Motor neuron (in vitro differentiated cells): ENCODE measurements at regions not wholly inside any gene's neighbourhood (a gene's known extent, or its start where the extent isn't known, plus 50 kb on each side); places are given as distances from the start of the nearest gene placed in this dataset.

ENCODE experiments used
- ATAC-seq, 8 experiments: fragments of 200-7000 bp; cut with Tn5 transposase; replicated peaks in 6 of 8; 2 replicates each; pipeline ENCODE4 v1.8.0; 2021; ENCODE audit warnings: mild to moderate bottlenecking in 8 of 8, moderate library complexity in 8 of 8
- H3K27ac ChIP-seq, 2 donors: fragments of 250-450 bp; sonication (Bioruptor Pico); 2 replicates each; pipeline ENCODE4 v1.9.0; 2021; ENCODE audit warnings: antibody characterized with exemption in 2 of 2, mild to moderate bottlenecking in 2 of 2, moderate library complexity in 1 of 2
- H3K4me1 ChIP-seq, 2 donors: fragments of 250-450 bp; sonication (Bioruptor Pico); replicated peaks in 1 of 2; 2 replicates each; pipeline ENCODE4 v1.6.1; 2021; ENCODE audit warnings: antibody characterized with exemption in 2 of 2, mild to moderate bottlenecking in 2 of 2, moderate library complexity in 1 of 2
- H3K4me3 ChIP-seq, 5 donors: fragments of 250-450 bp; sonication (Bioruptor Pico); 2 replicates each; pipeline ENCODE4 v1.9.0; 2021; ENCODE audit warnings: antibody characterized with exemption in 5 of 5, mild to moderate bottlenecking in 5 of 5, moderate library complexity in 4 of 5
- WGBS, 10 experiments: fragments of 450-650 bp; shearing (Covaris generic); methylation state at CpG; one replicate each; pipeline ENCODE4 v1.0.0; 2022; 5-methylcytosine and 5-hydroxymethylcytosine counted together
- in situ Hi-C, 9 experiments: fragments of 400-800 bp; cut with MboI; loops; one replicate each; pipeline ENCODE4 v1.15.0; 2021; ENCODE audit warnings: low sequenced_read_pairs in 9 of 9, low pct_unique_long_range_greater_than_20kb in 2 of 9; ENCODE audit not compliant: unreplicated experiment in 9 of 9

DNA sequence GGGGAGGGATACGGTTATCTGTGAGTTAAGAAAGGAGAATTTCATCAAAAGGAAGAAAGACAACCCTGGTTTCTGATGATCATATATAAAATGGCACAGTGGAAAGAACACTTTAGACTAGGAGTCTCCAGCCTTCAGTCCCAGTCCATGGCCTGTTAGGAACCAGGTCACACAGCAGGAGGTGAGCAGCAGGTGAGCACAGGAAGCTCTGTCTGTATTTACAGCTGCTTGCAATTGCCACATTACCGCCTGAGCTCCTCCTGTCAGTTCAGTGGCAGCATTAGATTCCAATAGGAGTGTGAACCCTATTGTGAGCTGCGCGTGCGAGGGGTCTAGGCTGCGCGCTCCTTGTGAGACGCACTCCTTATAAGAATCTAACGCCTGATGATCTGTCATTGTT, 137.9 kb downstream of the BTG1 start:
- 91 to 100% (median 100%) methylated on average over 1 to 8 of the region's 9 CpGs; no CpG with 5 or more reads in 1 of the 10 experiments for WGBS, 10 experiments
- Histone ChIP-seq H3K4me1 (peaks cover 11 to 23% of the 10 kb centered on the region in 2 donors), H3K27ac (no peak overlapping the region)

GRCh38 chr12:92003701-92004100, 141.9 kb downstream of the BTG1 start:
- 33 to 62% (median 50%) methylated on average over 1 to 3 of the region's 3 CpGs for WGBS, 10 experiments
- in situ Hi-C loops, result no loop called here
- Histone ChIP-seq H3K27ac (no peak overlapping the region), H3K4me3 (no peak overlapping the region), H3K4me1 (peaks cover 18 to 26% of the 10 kb centered on the region in 2 donors)
- ATAC-seq, result no peak

More for the DNA sequence above, 137.9 kb downstream of the BTG1 start:
- in situ Hi-C loops, result no loop called here
- ATAC-seq, result no peak
- H3K4me3 ChIP-seq, result no peak overlapping the region

DNA sequence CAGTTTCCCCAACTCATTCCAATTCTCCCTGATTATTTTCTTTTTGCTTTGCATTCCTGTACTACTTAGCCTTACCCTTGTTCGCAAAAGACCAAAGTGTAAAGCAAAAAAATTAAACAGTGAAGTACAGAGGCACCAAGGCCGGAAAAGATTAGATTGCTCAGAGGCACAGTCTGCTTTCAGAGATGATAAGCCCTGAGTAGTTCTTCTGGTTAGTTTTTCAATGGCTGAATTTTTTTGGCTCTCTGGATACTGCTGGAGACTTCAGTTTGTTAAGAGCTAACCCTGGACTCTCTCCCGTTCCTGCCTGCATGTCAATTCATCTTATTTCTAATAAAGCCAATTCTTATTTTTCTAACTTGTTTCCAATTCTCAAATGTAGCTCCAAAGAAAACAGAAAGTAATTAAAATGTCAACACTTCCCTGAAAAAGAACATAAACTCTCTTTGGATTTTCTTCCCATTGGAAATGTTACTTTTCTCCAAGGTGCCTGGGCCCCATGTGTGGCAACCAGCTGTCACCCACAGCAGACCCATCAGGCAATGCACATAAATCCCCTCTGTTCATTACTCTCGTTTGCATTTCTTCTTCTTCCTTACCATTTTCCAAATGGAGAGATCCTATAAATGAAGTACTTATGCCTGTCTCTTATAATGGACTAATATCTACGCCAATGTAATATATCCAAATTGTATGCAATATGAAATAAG, 142.8 kb downstream of the BTG1 start:
- 30 to 88% (median 72%) methylated on average over 1 to 5 of the region's 5 CpGs for WGBS, 10 experiments
- Histone ChIP-seq H3K27ac (no peak overlapping the region), H3K4me1 (peaks cover 18 to 21% of the 10 kb centered on the region in 2 donors), H3K4me3 (no peak overlapping the region)
- in situ Hi-C loops, result no loop called here
- ATAC-seq, result peak in 6 of 8 experiments; percentile 18 to 60 (median 47)

DNA sequence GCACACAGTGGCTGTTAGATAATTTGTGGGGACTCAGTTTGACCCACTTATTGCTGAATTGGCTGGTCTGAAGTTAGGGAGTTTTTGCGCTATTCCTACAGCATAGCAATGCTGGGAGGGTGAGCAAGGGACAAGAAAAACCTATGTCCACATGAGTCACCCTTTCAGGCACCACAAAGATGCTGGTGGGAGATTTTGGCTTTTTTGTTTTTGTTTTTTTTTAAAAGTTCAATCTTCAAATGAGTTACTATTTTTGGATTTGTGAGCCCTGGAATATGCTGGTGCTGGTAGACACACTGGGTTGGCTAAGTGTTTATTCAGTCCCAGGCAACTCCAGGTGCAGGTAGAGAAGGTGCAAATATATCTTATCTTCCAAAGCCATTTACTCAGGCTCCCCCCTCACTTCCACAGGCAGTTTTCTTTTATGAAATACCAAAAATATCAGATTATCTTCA, 143.4 kb downstream of the BTG1 start:
- WGBS, 10 experiments, result 88 to 100% (median 100%) methylated on average over 1 of the region's 1 CpG; no CpG with 5 or more reads in 3 of the 10 experiments
- Histone ChIP-seq H3K4me3 (no peak overlapping the region), H3K27ac (no peak overlapping the region), H3K4me1 (peaks cover 18 to 21% of the 10 kb centered on the region in 2 donors)
- ATAC-seq, result no peak
- in situ Hi-C loops, result no loop called here

DNA sequence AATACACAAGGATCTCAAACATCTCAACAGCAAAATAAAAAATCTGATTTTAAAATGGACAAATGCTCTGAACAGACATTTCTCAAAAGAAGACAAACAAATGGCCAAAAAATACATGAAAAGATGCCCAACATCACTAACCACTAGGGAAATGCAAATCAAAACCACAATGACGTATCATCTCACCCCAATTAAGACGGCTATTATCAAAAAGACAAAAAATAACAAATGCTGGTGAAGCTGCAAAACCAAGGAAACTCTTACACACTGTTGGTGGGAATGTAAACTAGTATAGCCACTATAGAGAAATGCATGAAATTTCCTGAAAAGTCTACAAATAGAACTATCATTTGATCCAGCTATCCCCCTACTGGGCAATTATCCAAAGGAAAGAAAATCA, 145.0 kb downstream of the BTG1 start:
- ATAC-seq, result no peak
- Histone ChIP-seq H3K4me3 (no peak overlapping the region), H3K27ac (no peak overlapping the region), H3K4me1 (peaks cover 18 to 21% of the 10 kb centered on the region in 2 donors)
- 8 to 100% (median 81%) methylated on average over 1 to 2 of the region's 2 CpGs; no CpG with 5 or more reads in 1 of the 10 experiments for WGBS, 10 experiments
- in situ Hi-C loops, result no loop called here

- no peak for ATAC-seq
- Histone ChIP-seq H3K27ac (no peak overlapping the region), H3K4me1 (peaks cover 21 to 24% of the 10 kb centered on the region in 2 donors), H3K4me3 (no peak overlapping the region)
- 87 to 100% (median 100%) methylated on average over 1 of the region's 1 CpG; no CpG with 5 or more reads in 2 of the 10 experiments for WGBS, 10 experiments
- in situ Hi-C loops, result no loop called here
Observed at GRCh38 chr12:91999823-92000222, 145.8 kb downstream of the BTG1 start.

DNA sequence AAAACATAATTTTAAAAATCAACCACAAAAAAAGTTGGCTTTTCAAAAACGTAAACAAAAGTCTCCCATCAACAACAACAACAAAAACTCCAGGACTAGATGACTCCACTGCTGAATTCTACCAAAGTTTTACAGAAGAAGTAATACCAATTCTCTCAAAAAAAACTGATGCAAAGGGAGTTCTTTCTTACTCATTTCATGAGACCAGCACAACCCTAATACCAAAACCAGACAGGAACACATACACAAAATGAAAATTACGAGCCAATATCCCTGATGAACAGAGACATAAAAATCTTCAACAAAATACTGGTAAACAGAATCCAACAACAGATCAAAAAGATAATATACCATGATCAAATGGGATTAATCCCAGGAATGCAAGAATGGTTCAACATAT, 147.3 kb downstream of the BTG1 start:
- in situ Hi-C loops, result no loop called here
- WGBS, 10 experiments, result 33 to 100% (median 93%) methylated on average over 1 to 2 of the region's 2 CpGs
- no peak for ATAC-seq
- H3K4me1 ChIP-seq, result peaks cover 28% of the 10 kb centered on the region in 2 donors
- no peak overlapping the region for H3K27ac ChIP-seq
- H3K4me3 ChIP-seq, result no peak overlapping the region

DNA sequence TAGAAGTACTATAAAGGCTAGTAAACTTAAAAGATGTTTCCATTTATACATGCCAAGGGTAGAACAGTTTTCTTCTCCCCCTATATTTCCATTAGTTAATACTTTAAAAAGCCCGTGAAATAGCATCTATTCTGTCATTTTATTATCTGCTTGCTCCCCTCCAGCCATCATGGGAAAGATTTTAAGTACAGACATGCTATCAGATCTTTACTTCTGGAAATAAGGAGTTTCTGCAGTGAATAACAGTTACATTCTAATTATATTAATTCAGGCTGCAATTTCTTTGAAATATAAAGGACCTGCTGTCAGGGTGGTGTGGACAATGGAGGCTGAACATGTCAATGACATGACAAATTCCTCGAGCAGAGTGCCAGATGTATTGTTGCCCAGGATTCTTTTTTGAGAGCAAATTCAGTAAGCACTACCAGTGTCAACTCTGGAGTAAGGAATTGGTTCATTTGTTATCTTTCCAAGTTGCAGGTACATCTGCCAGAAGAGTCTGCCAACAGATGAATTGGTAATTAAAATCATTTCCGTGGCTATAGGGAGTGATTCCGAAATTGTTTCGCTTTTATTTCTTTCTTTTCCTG, 151.3 kb downstream of the BTG1 start:
- in situ Hi-C loops, result no loop called here
- WGBS, 10 experiments, result 11 to 83% (median 57%) methylated on average over 1 to 5 of the region's 5 CpGs; no CpG with 5 or more reads in 1 of the 10 experiments
- H3K4me1 ChIP-seq, result peaks cover 23 to 30% of the 10 kb centered on the region in 2 donors
- H3K27ac ChIP-seq, result peak overlapping the region; percentile 6 to 15
- ATAC-seq, result peak in 5 of 8 experiments; percentile 68 to 94 (median 86)
- no peak overlapping the region for H3K4me3 ChIP-seq

DNA sequence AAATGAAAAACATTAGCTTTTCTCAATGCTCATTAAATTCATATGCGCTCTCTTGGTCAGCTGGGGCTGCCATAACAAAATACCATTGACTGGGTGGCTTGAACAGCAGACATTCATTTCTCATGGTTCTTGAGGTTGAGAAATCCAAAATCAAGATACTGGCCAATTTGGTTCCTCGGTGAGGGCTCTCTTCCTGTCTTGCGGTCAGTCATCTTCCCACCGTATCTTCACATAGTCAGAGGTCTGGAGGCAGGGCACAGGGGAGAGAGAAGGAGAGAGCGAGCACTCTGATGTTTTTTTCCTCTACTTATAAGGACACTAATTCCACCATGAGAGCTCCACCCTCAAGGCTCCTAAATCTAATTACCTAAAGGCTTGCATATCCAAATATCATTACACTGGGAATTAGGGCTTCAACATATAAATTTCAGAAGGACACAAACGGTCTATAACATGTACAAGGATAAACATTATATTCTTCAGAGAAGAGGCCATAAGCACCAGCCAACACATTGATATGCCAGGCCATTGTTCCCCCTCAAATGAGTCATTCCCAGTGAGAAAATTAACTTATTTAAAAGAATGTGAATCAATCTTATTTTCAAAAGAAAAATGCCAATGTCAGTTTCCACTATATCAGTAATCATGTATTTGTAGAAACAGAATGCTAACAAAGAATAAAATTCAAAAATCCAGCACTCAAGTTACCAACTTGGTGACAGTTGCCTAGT, 152.2 kb downstream of the BTG1 start:
- peaks cover 28 to 31% of the 10 kb centered on the region in 2 donors for H3K4me1 ChIP-seq
- peak in 3 of 8 experiments; percentile 27 to 51 (median 37) for ATAC-seq
- in situ Hi-C loops, result no loop called here
- peak overlapping the region in 1 of 2 donors; percentile 28 for H3K27ac ChIP-seq
- 57 to 100% (median 80%) methylated on average over 1 to 4 of the region's 6 CpGs; no CpG with 5 or more reads in 2 of the 10 experiments for WGBS, 10 experiments
- no peak overlapping the region for H3K4me3 ChIP-seq

GRCh38 chr12:91991399-91992187, 154.1 kb downstream of the BTG1 start:
- in situ Hi-C loops, result no loop called here
- ATAC-seq, result peak in 1 of 8 experiments; percentile 20
- H3K27ac ChIP-seq, result no peak overlapping the region
- peaks cover 41 to 43% of the 10 kb centered on the region in 2 donors for H3K4me1 ChIP-seq
- WGBS, 10 experiments, result 0 to 100% (median 86%) methylated on average over 1 of the region's 1 CpG; no CpG with 5 or more reads in 3 of the 10 experiments
- H3K4me3 ChIP-seq, result no peak overlapping the region

DNA sequence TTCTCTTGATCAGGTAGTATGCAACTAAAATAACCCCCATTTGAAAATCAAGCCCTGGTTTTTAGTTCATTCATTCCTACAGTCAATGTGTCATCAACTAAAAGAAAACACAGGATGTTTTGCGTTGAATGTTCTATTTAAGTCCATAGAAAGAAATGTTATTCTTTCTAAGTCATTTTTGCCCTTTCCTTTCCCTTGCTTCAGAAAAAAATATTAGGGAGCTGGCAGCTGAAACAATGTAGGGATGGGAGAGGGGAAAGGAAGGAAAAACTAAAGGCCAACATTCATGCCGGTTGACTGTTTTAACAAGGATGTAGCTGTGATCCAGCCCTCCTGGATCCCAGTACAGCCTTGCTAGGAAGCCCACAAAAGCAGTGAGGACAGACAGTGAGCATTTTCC, 155.1 kb downstream of the BTG1 start:
- 17 to 100% (median 94%) methylated on average over 1 to 2 of the region's 2 CpGs; no CpG with 5 or more reads in 1 of the 10 experiments for WGBS, 10 experiments
- no peak for ATAC-seq
- Histone ChIP-seq H3K4me1 (peaks cover 52 to 54% of the 10 kb centered on the region in 2 donors), H3K4me3 (no peak overlapping the region), H3K27ac (no peak overlapping the region)
- in situ Hi-C loops, result no loop called here

- Histone ChIP-seq H3K27ac (no peak overlapping the region), H3K4me1 (peaks cover 56 to 57% of the 10 kb centered on the region in 2 donors), H3K4me3 (no peak overlapping the region)
- 80 to 100% (median 100%) methylated on average over 1 of the region's 1 CpG; no CpG with 5 or more reads in 5 of the 10 experiments for WGBS, 10 experiments
- no peak for ATAC-seq
- in situ Hi-C loops, result no loop called here
Observed at GRCh38 chr12:91989143-91989542, 156.5 kb downstream of the BTG1 start.
